ENCODE measurements at regions not wholly inside any gene's neighbourhood (a gene's known extent, or its start where the extent isn't known, plus 50 kb on each side); places are given as distances from the start of the nearest gene placed in this dataset.
"Not testable (repeated sequence)": the region's sequence is repeated elsewhere in the genome, so short reads cannot be mapped to it uniquely, and the experiment has no call there.

- DNase-seq (ENCODE audit: low spot score) = no peak
- Mint-ChIP-seq H3K4me1 (ENCODE audit: low read depth) (no peaks in the 10 kb centered on the region), H3K36me3 (ENCODE audit: low read depth) (no peaks in the 10 kb centered on the region), H3K4me3 (ENCODE audit: low read depth) (no peak overlapping the region), H3K9me3 (no peaks in the 10 kb centered on the region), H3K27me3 (ENCODE audit: low read depth) (peaks cover under 1% of the 10 kb centered on the region), H3K27ac (no peak overlapping the region)
- intact Hi-C loops (cut with micrococcal nuclease) = no loop called here
Measured at GRCh38 chr4:128684016-128684415, 125.5 kb upstream of the JADE1 start.

- no peaks in the 10 kb centered on the region for H3K36me3 Mint-ChIP-seq (ENCODE audit: low read depth)
- no peaks in the 10 kb centered on the region for H3K9me3 Mint-ChIP-seq
- H3K4me3 Mint-ChIP-seq (ENCODE audit: low read depth) = no peak overlapping the region
- intact Hi-C loops (cut with micrococcal nuclease) = no loop called here
- H3K27ac Mint-ChIP-seq = no peak overlapping the region
- H3K27me3 Mint-ChIP-seq (ENCODE audit: low read depth) = no peaks in the 10 kb centered on the region
- no peak for DNase-seq (ENCODE audit: low spot score)
- no peaks in the 10 kb centered on the region for H3K4me1 Mint-ChIP-seq (ENCODE audit: low read depth)
Measured at GRCh38 chr4:128682942-128683666, 126.4 kb upstream of the JADE1 start.

- DNase-seq (ENCODE audit: low spot score) = no peak
- no peak overlapping the region for H3K4me3 Mint-ChIP-seq (ENCODE audit: low read depth)
- H3K27me3 Mint-ChIP-seq (ENCODE audit: low read depth) = peaks cover 2% of the 10 kb centered on the region
- no peaks in the 10 kb centered on the region for H3K36me3 Mint-ChIP-seq (ENCODE audit: low read depth)
- H3K4me1 Mint-ChIP-seq (ENCODE audit: low read depth) = peaks cover 2% of the 10 kb centered on the region
- intact Hi-C loops (cut with micrococcal nuclease) = no loop called here
- H3K9me3 Mint-ChIP-seq = no peaks in the 10 kb centered on the region
- H3K27ac Mint-ChIP-seq = no peak overlapping the region
Measured at GRCh38 chr4:128676095-128676494, 133.4 kb upstream of the JADE1 start.

- peaks cover 2% of the 10 kb centered on the region for H3K27me3 Mint-ChIP-seq (ENCODE audit: low read depth)
- intact Hi-C loops (cut with micrococcal nuclease) = no loop called here
- H3K4me3 Mint-ChIP-seq (ENCODE audit: low read depth) = no peak overlapping the region
- H3K9me3 Mint-ChIP-seq = no peaks in the 10 kb centered on the region
- H3K27ac Mint-ChIP-seq = no peak overlapping the region
- no peak for DNase-seq (ENCODE audit: low spot score)
- no peaks in the 10 kb centered on the region for H3K36me3 Mint-ChIP-seq (ENCODE audit: low read depth)
- H3K4me1 Mint-ChIP-seq (ENCODE audit: low read depth) = peaks cover 2% of the 10 kb centered on the region
Measured at GRCh38 chr4:128675083-128675482, 134.4 kb upstream of the JADE1 start.

- H3K27ac Mint-ChIP-seq; H3K27me3 Mint-ChIP-seq (ENCODE audit: low read depth); H3K4me1 Mint-ChIP-seq (ENCODE audit: low read depth); H3K36me3 Mint-ChIP-seq (ENCODE audit: low read depth); H3K9me3 Mint-ChIP-seq; H3K4me3 Mint-ChIP-seq (ENCODE audit: low read depth); DNase-seq (ENCODE audit: low spot score); intact Hi-C loops (cut with micrococcal nuclease): not testable (repeated sequence)
Measured at GRCh38 chr4:128673159-128673558, 136.3 kb upstream of the JADE1 start.

- H3K9me3 Mint-ChIP-seq; DNase-seq (ENCODE audit: low spot score); H3K27me3 Mint-ChIP-seq (ENCODE audit: low read depth); H3K27ac Mint-ChIP-seq; H3K36me3 Mint-ChIP-seq (ENCODE audit: low read depth); intact Hi-C loops (cut with micrococcal nuclease); H3K4me3 Mint-ChIP-seq (ENCODE audit: low read depth); H3K4me1 Mint-ChIP-seq (ENCODE audit: low read depth): not testable (repeated sequence)
Measured at GRCh38 chr4:128672596-128672995, 136.9 kb upstream of the JADE1 start.

- Mint-ChIP-seq H3K4me3 (ENCODE audit: low read depth) (no peak overlapping the region), H3K27ac (no peak overlapping the region), H3K9me3 (no peaks in the 10 kb centered on the region), H3K27me3 (ENCODE audit: low read depth) (no peaks in the 10 kb centered on the region), H3K36me3 (ENCODE audit: low read depth) (no peaks in the 10 kb centered on the region), H3K4me1 (ENCODE audit: low read depth) (peaks cover 2% of the 10 kb centered on the region)
- intact Hi-C loops (cut with micrococcal nuclease) = no loop called here
- DNase-seq (ENCODE audit: low spot score) = no peak
Measured at GRCh38 chr4:128670513-128670912, 139.0 kb upstream of the JADE1 start.

- no peaks in the 10 kb centered on the region for H3K36me3 Mint-ChIP-seq (ENCODE audit: low read depth)
- intact Hi-C loops (cut with micrococcal nuclease) = no loop called here
- H3K4me1 Mint-ChIP-seq (ENCODE audit: low read depth) = no peaks in the 10 kb centered on the region
- no peak for DNase-seq (ENCODE audit: low spot score)
- no peaks in the 10 kb centered on the region for H3K27me3 Mint-ChIP-seq (ENCODE audit: low read depth)
- H3K4me3 Mint-ChIP-seq (ENCODE audit: low read depth) = no peak overlapping the region
- no peak overlapping the region for H3K27ac Mint-ChIP-seq
- no peaks in the 10 kb centered on the region for H3K9me3 Mint-ChIP-seq
Measured at GRCh38 chr4:128668566-128668965, 140.9 kb upstream of the JADE1 start.

- H3K36me3 Mint-ChIP-seq (ENCODE audit: low read depth) = no peaks in the 10 kb centered on the region
- no peak overlapping the region for H3K4me3 Mint-ChIP-seq (ENCODE audit: low read depth)
- no peaks in the 10 kb centered on the region for H3K9me3 Mint-ChIP-seq
- no peaks in the 10 kb centered on the region for H3K27me3 Mint-ChIP-seq (ENCODE audit: low read depth)
- DNase-seq (ENCODE audit: low spot score) = no peak
- H3K27ac Mint-ChIP-seq = no peak overlapping the region
- no peaks in the 10 kb centered on the region for H3K4me1 Mint-ChIP-seq (ENCODE audit: low read depth)
- intact Hi-C loops (cut with micrococcal nuclease) = no loop called here
Measured at GRCh38 chr4:128665514-128665913, 144.0 kb upstream of the JADE1 start.

GRCh38 chr4:128663325-128663724 is 146.2 kb upstream of the JADE1 start:
- Mint-ChIP-seq H3K4me3 (ENCODE audit: low read depth) (no peak overlapping the region), H3K27ac (no peak overlapping the region), H3K36me3 (ENCODE audit: low read depth) (no peaks in the 10 kb centered on the region), H3K9me3 (no peaks in the 10 kb centered on the region), H3K27me3 (ENCODE audit: low read depth) (no peaks in the 10 kb centered on the region), H3K4me1 (ENCODE audit: low read depth) (no peaks in the 10 kb centered on the region)
- no peak for DNase-seq (ENCODE audit: low spot score)
- intact Hi-C loops (cut with micrococcal nuclease) = no loop called here

GRCh38 chr4:128661479-128661878 is 148.0 kb upstream of the JADE1 start:
- no peaks in the 10 kb centered on the region for H3K36me3 Mint-ChIP-seq (ENCODE audit: low read depth)
- DNase-seq (ENCODE audit: low spot score) = no peak
- H3K27me3 Mint-ChIP-seq (ENCODE audit: low read depth) = peaks cover under 1% of the 10 kb centered on the region
- no peaks in the 10 kb centered on the region for H3K4me1 Mint-ChIP-seq (ENCODE audit: low read depth)
- no peak overlapping the region for H3K27ac Mint-ChIP-seq
- intact Hi-C loops (cut with micrococcal nuclease) = no loop called here
- no peak overlapping the region for H3K4me3 Mint-ChIP-seq (ENCODE audit: low read depth)
- H3K9me3 Mint-ChIP-seq = no peaks in the 10 kb centered on the region

- DNase-seq (ENCODE audit: low spot score) = no peak
- intact Hi-C loops (cut with micrococcal nuclease) = no loop called here
- Mint-ChIP-seq H3K4me1 (ENCODE audit: low read depth) (no peaks in the 10 kb centered on the region), H3K36me3 (ENCODE audit: low read depth) (no peaks in the 10 kb centered on the region), H3K27me3 (ENCODE audit: low read depth) (peaks cover 2% of the 10 kb centered on the region), H3K9me3 (no peaks in the 10 kb centered on the region), H3K4me3 (ENCODE audit: low read depth) (no peak overlapping the region), H3K27ac (no peak overlapping the region)
Measured at GRCh38 chr4:128660361-128661215, 148.9 kb upstream of the JADE1 start.

GRCh38 chr4:128658214-128658631 is 151.3 kb upstream of the JADE1 start:
- H3K27me3 Mint-ChIP-seq (ENCODE audit: low read depth) = peaks cover 2% of the 10 kb centered on the region
- no peaks in the 10 kb centered on the region for H3K4me1 Mint-ChIP-seq (ENCODE audit: low read depth)
- no peak overlapping the region for H3K4me3 Mint-ChIP-seq (ENCODE audit: low read depth)
- H3K27ac Mint-ChIP-seq = no peak overlapping the region
- no peaks in the 10 kb centered on the region for H3K36me3 Mint-ChIP-seq (ENCODE audit: low read depth)
- DNase-seq (ENCODE audit: low spot score) = no peak
- intact Hi-C loops (cut with micrococcal nuclease) = no loop called here
- H3K9me3 Mint-ChIP-seq = peaks cover 5% of the 10 kb centered on the region

Data from activated T-helper 2 cell treated with anti-CD3 and anti-CD28 coated beads, Interferon-gamma antibody, Interleukin-2, Interleukin-4, amounts not matched to agents 10 μg/mL and 5 μg/mL and 100 μg/mL, durations not matched to agents 14 hours and 24 hours and 36 hours (primary cell).